Mammary epithelial cell (primary cell): ENCODE measurements at regions not wholly inside any gene's neighbourhood (a gene's known extent, or its start where the extent isn't known, plus 50 kb on each side); places are given as distances from the start of the nearest gene placed in this dataset.
"Not testable (repeated sequence)": the region's sequence is repeated elsewhere in the genome, so short reads cannot be mapped to it uniquely, and the experiment has no call there.

Source experiments
- EZH2 ChIP-seq: IDR thresholded peaks from 2 replicates; pipeline ENCODE4 v1.6.1; 2012; ENCODE audit warnings: low read length, inconsistent platforms, borderline replicate concordance
- TF ChIP-seq, protein P1 (sequence below), 2 donors: IDR thresholded peaks in 1 of 2; conservative IDR thresholded peaks in 1 of 2; 2 replicates each; pipeline ENCODE4 v1.5.1; 2011 to 2012; ENCODE audit warnings: inconsistent platforms in 2 of 2, low read length in 2 of 2, mild to moderate bottlenecking in 2 of 2, control low read depth in 1 of 2, low read depth in 1 of 2; ENCODE audit not compliant: insufficient read depth in 1 of 2; ENCODE audit errors: extremely low read depth in 1 of 2

DNA sequence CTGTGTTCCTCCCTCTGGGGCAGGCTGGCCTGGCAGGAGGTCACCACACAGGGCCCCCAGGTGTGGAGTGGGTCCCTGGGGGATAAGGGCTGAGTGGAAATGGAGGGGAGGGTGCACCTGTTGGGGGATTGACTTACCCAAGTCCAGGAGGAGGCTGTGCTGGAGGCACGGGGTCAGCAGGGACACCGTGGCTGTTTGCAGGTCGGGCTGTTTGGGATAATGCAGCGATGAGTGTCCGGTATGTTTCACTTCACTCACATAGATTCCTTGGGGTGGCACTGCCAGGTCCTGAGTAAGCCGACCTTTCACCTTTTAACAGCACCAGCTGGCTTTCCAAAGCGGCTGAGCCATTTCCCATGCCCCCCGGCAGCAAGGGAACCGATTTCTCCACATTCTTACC is 113.0 kb downstream of the NPIPB11 start:
- TF ChIP-seq, protein P1, sequence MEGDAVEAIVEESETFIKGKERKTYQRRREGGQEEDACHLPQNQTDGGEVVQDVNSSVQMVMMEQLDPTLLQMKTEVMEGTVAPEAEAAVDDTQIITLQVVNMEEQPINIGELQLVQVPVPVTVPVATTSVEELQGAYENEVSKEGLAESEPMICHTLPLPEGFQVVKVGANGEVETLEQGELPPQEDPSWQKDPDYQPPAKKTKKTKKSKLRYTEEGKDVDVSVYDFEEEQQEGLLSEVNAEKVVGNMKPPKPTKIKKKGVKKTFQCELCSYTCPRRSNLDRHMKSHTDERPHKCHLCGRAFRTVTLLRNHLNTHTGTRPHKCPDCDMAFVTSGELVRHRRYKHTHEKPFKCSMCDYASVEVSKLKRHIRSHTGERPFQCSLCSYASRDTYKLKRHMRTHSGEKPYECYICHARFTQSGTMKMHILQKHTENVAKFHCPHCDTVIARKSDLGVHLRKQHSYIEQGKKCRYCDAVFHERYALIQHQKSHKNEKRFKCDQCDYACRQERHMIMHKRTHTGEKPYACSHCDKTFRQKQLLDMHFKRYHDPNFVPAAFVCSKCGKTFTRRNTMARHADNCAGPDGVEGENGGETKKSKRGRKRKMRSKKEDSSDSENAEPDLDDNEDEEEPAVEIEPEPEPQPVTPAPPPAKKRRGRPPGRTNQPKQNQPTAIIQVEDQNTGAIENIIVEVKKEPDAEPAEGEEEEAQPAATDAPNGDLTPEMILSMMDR (conservative IDR thresholded peaks at IDR 0.05 in 1 of 2, IDR thresholded peaks at IDR 0.05 in 1 of 2; ENCODE audit: extremely low read depth in 1 of 2, insufficient read depth in 1 of 2, low read depth in 1 of 2, low read length in 2 of 2): not testable (repeated sequence)
- TF ChIP-seq EZH2: not testable (repeated sequence)
